GM13977 (cell line): ENCODE measurements at regions not wholly inside any gene's neighbourhood (a gene's known extent, or its start where the extent isn't known, plus 50 kb on each side); places are given as distances from the start of the nearest gene placed in this dataset.

Source experiments
- DNase-seq: peaks from one replicate; pipeline ENCODE4 v3.0.0; 2012; ENCODE audit warnings: low spot score
- in situ Hi-C: fragments of 300-500 bp; cut with MboI; formaldehyde crosslinking; loops from one replicate; pipeline ENCODE4 v1.12.0; 2022; ENCODE audit warnings: low sequenced_read_pairs, low pct_unique_long_range_greater_than_20kb, mixed read lengths, inconsistent platforms; ENCODE audit not compliant: unreplicated experiment
- TF ChIP-seq, protein P1 (sequence below): IDR thresholded peaks from 2 replicates; pipeline ENCODE4 v1.5.1; 2012; ENCODE audit warnings: mild to moderate bottlenecking, control low read depth; ENCODE audit not compliant: insufficient read depth; ENCODE audit errors: extremely low read depth, missing control alignments

DNA sequence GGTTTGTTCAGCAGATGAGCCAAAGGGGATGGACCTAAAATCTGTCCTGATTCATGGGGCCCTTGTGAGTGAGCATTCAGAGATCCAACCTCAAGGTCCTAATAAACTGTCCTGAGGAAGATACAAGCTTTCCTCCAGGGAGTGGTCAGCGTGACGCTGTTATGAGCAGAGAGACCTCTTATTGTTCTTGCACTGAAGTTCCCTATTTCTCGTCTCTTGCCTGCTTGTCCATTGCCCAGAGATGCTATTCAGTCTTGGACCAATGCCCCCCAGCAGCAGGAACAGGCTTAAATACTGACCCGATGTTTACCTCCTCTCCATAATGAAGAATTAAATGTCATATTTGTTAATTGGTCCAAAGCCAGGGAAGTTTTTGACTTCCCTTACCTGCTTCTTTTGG, 225.2 kb upstream of the PGR start:
- TF ChIP-seq, protein P1, sequence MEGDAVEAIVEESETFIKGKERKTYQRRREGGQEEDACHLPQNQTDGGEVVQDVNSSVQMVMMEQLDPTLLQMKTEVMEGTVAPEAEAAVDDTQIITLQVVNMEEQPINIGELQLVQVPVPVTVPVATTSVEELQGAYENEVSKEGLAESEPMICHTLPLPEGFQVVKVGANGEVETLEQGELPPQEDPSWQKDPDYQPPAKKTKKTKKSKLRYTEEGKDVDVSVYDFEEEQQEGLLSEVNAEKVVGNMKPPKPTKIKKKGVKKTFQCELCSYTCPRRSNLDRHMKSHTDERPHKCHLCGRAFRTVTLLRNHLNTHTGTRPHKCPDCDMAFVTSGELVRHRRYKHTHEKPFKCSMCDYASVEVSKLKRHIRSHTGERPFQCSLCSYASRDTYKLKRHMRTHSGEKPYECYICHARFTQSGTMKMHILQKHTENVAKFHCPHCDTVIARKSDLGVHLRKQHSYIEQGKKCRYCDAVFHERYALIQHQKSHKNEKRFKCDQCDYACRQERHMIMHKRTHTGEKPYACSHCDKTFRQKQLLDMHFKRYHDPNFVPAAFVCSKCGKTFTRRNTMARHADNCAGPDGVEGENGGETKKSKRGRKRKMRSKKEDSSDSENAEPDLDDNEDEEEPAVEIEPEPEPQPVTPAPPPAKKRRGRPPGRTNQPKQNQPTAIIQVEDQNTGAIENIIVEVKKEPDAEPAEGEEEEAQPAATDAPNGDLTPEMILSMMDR, result no peak
- in situ Hi-C loops, result no loop called here
- no peak for DNase-seq

DNA sequence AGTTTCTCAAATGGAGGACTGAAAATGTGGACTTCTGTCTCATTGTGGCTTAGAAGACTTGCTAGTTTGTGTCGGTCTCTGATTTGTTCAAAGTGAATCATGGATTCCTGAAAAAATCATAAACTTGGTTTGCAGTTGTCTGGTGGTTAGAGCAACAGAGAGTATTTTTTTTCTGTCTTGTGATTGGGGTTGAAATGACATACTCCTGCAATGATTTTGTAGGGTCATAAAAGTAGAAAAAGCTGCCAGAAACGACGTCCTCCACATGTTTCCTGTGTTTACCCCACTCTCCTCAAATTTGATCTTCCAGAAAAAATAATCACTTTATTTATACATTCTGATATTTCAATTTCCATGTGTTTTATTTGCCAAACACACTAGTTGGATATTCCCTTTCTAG, 219.2 kb upstream of the PGR start:
- TF ChIP-seq, protein P1, result no peak
- DNase-seq, result no peak
- in situ Hi-C loops, result no loop called here

DNA sequence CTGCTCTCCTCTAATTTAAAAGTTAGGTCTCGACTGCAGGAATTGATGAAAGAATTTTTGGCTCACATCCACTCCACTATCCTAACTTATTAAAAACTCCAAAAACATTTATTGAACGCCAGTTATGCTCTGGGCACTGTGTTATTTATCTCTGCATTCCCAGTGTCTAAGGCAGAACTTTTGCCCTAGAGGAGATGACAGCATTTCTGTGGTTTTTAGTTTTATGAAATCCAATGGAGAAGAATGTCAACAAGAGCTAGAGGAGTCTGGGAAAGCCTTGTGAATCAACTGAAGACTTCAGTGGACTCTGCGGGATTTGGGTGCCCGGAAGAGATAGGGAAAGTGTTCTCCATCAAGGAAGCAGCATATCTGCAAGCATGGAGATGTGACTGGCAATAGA, 217.0 kb upstream of the PGR start:
- in situ Hi-C loops, result no loop called here
- DNase-seq, result no peak
- TF ChIP-seq, protein P1, result no peak

DNA sequence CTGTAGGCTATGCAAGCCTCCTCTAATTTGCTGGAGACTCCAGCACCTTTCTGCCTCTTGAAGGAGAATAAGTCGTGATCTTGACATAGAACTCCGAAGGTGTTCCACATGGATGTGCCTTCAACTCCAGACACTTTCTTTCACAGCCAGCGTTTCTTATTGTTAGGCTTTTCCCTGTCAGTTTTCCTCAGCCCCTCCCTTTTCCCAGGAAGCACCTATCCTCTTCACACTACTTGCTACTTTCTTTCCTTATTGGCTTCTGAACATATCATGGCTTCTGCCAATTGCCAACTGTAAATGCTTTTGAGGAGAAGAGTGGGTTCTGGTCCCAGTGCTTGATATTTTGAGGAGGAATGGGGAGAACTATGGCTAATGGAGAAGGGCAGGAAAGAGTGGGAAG, 216.3 kb upstream of the PGR start:
- TF ChIP-seq, protein P1, result no peak
- no peak for DNase-seq
- in situ Hi-C loops, result no loop called here

DNA sequence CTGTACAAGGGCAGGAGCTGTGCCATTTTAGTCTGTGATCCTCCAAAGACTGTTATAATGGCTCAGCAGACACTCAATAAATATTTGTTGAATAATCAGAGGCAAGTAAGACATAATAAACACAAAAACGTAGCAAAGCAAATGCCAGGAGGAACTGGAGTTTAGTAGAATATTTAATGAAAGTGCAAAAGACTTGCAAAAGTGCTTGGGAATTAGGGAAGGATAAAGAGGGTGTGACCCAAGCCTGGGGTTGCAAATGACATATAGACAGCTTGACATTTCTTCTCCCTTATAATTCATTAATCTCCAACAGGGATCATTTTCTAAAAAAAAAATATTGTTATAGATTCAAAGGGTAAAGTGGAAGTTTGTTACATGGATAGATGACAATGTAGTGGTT, 212.7 kb upstream of the PGR start:
- TF ChIP-seq, protein P1, result no peak
- in situ Hi-C loops, result no loop called here
- no peak for DNase-seq

DNA sequence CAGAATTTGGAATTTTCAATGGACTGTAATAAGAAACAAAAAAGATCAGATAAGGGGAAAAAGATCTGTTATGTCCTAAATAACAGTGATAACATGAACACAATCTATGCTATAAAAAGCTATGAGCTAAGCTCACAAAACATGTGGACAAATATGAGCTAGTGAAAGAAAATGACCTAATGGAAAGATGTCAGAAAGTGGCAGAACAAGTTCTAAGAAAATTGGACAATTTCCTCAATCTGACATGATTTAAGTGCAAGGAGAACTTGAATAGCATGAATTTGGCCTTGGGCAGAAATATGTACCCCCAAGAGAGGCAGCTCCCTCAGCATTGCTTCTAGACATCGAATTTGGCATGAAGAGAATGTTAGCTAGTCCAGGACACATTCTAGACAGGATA, 212.0 kb upstream of the PGR start:
- no peak for DNase-seq
- in situ Hi-C loops, result no loop called here
- TF ChIP-seq, protein P1, result no peak

DNA sequence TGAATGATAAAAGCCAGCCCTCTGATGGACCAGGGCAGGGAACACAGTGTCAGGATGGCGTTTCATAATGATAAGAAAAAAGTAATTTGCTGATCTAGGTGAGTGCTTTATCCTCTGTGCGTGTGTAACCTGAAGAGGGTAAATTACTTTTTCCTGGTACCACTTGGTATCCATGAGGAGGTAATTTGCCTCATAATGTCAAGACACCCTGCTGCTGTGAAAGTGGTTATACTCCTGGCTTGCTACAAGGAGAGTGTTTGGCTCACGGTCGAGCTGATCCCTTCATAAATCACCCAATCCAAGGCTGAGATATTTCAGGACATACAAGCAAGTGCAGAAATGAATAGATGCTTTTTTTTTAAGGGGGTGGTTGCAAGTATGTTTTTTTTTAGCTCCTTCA, 207.2 kb upstream of the PGR start:
- in situ Hi-C loops, result no loop called here
- no peak for DNase-seq
- TF ChIP-seq, protein P1, result no peak
